ENCODE measurements at regions not wholly inside any gene's neighbourhood (a gene's known extent, or its start where the extent isn't known, plus 50 kb on each side); places are given as distances from the start of the nearest gene placed in this dataset.
"Not testable (repeated sequence)": the region's sequence is repeated elsewhere in the genome, so short reads cannot be mapped to it uniquely, and the experiment has no call there.

- H3K4me1 ChIP-seq = no peaks in the 10 kb centered on the region
- intact Hi-C loops (cut with micrococcal nuclease) = no loop called here
- no peak for DNase-seq
- H3K4me3 ChIP-seq = no peak overlapping the region
- no peaks in the 10 kb centered on the region for H3K27me3 ChIP-seq (ENCODE audit: low read depth)
- TF ChIP-seq CTCF (IDR thresholded peaks at IDR 0.05; ENCODE audit: borderline replicate concordance) = no peak
- no peaks in the 10 kb centered on the region for H3K9me3 ChIP-seq (replicated peaks)
- no peaks in the 10 kb centered on the region for H3K36me3 ChIP-seq
- no peak overlapping the region for H3K27ac ChIP-seq (replicated peaks)
Measured at GRCh38 chr7:138396251-138397070, 63.6 kb upstream of the TRIM24 start.

GRCh38 chr7:138397071-138397433, 63.0 kb upstream of the TRIM24 start:
- H3K36me3 ChIP-seq; DNase-seq; H3K4me3 ChIP-seq; H3K4me1 ChIP-seq; intact Hi-C loops (cut with micrococcal nuclease); H3K27ac ChIP-seq (replicated peaks); H3K9me3 ChIP-seq (replicated peaks); H3K27me3 ChIP-seq (ENCODE audit: low read depth): not testable (repeated sequence)

GRCh38 chr7:138398857-138399256, 61.2 kb upstream of the TRIM24 start:
- Histone ChIP-seq H3K4me3 (no peak overlapping the region), H3K9me3 (replicated peaks) (no peaks in the 10 kb centered on the region), H3K27me3 (ENCODE audit: low read depth) (no peaks in the 10 kb centered on the region), H3K27ac (replicated peaks) (no peak overlapping the region), H3K36me3 (no peaks in the 10 kb centered on the region), H3K4me1 (no peaks in the 10 kb centered on the region)
- DNase-seq = no peak
- intact Hi-C loops (cut with micrococcal nuclease) = no loop called here
- no peak for TF ChIP-seq CTCF (IDR thresholded peaks at IDR 0.05; ENCODE audit: borderline replicate concordance)

- Histone ChIP-seq H3K27me3 (ENCODE audit: low read depth) (no peaks in the 10 kb centered on the region), H3K36me3 (no peaks in the 10 kb centered on the region), H3K4me3 (no peak overlapping the region), H3K27ac (replicated peaks) (no peak overlapping the region), H3K4me1 (no peaks in the 10 kb centered on the region), H3K9me3 (replicated peaks) (no peaks in the 10 kb centered on the region)
- intact Hi-C loops (cut with micrococcal nuclease) = no loop called here
- DNase-seq = no peak
- no peak for TF ChIP-seq CTCF (IDR thresholded peaks at IDR 0.05; ENCODE audit: borderline replicate concordance)
Measured at GRCh38 chr7:138400400-138400886, 59.6 kb upstream of the TRIM24 start.

- Histone ChIP-seq H3K4me3 (no peak overlapping the region), H3K36me3 (no peaks in the 10 kb centered on the region), H3K27me3 (ENCODE audit: low read depth) (no peaks in the 10 kb centered on the region), H3K9me3 (replicated peaks) (peaks cover 9% of the 10 kb centered on the region), H3K27ac (replicated peaks) (no peak overlapping the region), H3K4me1 (no peaks in the 10 kb centered on the region)
- no peak for DNase-seq
- no peak for TF ChIP-seq CTCF (IDR thresholded peaks at IDR 0.05; ENCODE audit: borderline replicate concordance)
- intact Hi-C loops (cut with micrococcal nuclease) = no loop called here
Measured at GRCh38 chr7:138402749-138403148, 57.3 kb upstream of the TRIM24 start.

- peaks cover 9% of the 10 kb centered on the region for H3K9me3 ChIP-seq (replicated peaks)
- H3K4me1 ChIP-seq = no peaks in the 10 kb centered on the region
- no peak overlapping the region for H3K27ac ChIP-seq (replicated peaks)
- no peaks in the 10 kb centered on the region for H3K27me3 ChIP-seq (ENCODE audit: low read depth)
- TF ChIP-seq CTCF (IDR thresholded peaks at IDR 0.05; ENCODE audit: borderline replicate concordance) = no peak
- H3K4me3 ChIP-seq = no peak overlapping the region
- intact Hi-C loops (cut with micrococcal nuclease) = no loop called here
- no peak for DNase-seq
- no peaks in the 10 kb centered on the region for H3K36me3 ChIP-seq
Measured at GRCh38 chr7:138405496-138405895, 54.6 kb upstream of the TRIM24 start.

All from left ventricle myocardium inferior (tissue), 1 donor.